HG02588 (cell line): ENCODE measurements at regions not wholly inside any gene's neighbourhood (a gene's known extent, or its start where the extent isn't known, plus 50 kb on each side); places are given as distances from the start of the nearest gene placed in this dataset.

Experiments used
- ATAC-seq: cut with Tn5 transposase; IDR thresholded peaks from one replicate; pipeline ENCODE4 v1.9.1; 2021; ENCODE audit warnings: mild to moderate bottlenecking, moderate library complexity; ENCODE audit not compliant: unreplicated experiment

- ATAC-seq, result no peak
Observed at GRCh38 chr9:107922260-107922659, 432.7 kb upstream of the KLF4 start.

DNA sequence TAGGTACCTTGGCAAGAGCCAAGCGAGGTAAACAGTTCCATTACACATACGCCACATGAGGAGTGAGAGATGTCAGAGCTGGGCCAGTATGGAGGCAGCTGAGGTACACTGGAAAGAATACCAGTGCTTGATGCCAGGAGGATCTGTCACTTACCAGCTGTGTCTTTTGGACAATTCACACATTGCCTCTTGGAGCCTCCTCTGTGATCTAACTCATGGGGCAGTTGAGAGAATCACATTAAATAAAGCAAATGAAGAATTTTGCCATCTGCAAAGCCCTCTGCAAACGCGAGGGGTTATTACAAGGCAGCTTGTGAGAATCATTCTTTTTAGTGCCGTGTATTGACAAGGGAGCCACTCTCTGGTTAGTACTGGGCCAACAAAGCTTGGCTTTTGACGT lies 429.7 kb upstream of the KLF4 start:
- no peak for ATAC-seq

GRCh38 chr9:107918749-107919148 lies 429.2 kb upstream of the KLF4 start:
- no peak for ATAC-seq

- ATAC-seq, result no peak
Observed at GRCh38 chr9:107914151-107914550, 424.6 kb upstream of the KLF4 start.

DNA sequence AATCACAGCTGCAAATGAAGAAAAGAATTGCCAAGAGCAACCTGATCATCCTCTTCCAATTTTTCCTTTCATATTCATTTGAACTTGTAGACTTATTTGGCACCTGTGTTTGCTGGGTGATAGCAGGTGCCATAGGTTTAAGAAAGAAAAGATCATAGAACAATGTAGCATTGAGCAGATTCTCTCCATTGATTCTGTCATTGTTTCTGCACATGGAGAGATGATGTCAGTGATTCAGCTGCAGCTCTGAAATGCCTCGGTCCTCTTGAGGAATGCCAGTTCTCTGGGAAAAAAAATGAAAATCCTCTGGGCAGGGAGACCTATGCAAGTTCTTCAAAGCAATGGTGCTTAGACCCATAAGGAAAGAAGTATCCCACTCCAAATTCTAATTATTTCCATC lies 418.1 kb upstream of the KLF4 start:
- ATAC-seq, result no peak

DNA sequence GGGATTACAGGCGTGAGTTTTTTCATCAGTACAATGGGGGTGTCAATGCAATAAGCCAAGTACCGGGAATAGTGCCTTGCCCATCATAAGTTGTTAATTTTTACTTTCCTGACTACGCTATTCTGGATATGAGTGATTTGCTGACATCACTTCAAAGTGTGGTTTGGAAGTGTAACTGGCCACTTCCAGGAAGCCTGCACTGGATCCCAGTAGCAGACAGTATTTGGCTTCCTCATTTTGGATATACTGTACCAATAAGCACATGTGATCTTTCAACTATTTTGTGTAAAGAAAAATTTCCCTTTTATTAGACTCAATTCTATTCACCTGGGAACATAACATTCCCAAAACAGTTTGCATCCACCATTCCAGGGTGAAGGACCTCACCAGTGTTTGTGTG lies 417.7 kb upstream of the KLF4 start:
- no peak for ATAC-seq

- no peak for ATAC-seq
Observed at GRCh38 chr9:107906074-107906473, 416.5 kb upstream of the KLF4 start.

- ATAC-seq, result no peak
Observed at GRCh38 chr9:107905308-107906020, 415.9 kb upstream of the KLF4 start.

- no peak for ATAC-seq
Observed at GRCh38 chr9:107899961-107900330, 410.4 kb upstream of the KLF4 start.

GRCh38 chr9:107898761-107899160 lies 409.2 kb upstream of the KLF4 start:
- ATAC-seq, result no peak

DNA sequence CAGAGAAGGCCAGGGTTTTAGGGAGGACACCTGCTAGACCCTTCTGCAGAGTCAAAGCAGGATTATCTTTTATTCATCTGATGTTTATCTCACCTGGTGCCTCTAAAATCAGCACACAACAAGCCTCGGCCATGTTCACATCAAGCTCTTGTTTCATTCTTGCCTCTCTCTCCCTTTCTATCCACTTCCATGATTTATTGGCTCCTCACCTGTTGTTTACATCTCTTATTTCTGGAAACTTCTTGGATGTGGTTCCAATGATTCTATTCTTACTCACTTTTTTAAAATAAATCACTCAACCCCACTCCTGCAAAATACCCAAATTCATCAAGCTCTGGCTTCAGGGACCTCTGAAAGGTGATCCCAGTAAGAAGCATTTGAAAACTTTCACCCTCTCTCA lies 407.0 kb upstream of the KLF4 start:
- no peak for ATAC-seq

DNA sequence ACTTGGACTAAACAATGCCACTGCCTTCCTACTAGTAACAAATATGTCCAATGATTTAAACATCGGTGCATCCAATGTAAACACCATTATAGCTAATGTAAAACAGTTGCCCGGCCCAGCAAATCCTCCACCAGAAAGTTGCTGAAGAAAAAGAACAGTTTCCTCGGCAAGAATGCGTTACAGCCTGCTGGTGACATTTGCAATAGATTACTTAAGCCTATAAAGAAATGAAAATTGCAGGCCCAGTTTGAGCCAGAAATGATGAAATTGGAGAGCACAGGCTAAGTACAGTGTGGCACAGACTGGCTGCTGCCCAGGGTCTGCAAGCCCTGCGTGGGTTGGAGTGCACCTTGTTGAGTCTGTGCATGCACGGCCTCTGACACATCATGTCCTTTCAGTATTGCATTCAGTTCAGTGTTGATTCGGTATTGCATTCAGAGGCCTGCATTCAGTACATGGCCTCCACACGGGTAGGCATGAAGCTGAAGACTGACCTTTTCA lies 406.0 kb upstream of the KLF4 start:
- ATAC-seq, result no peak

DNA sequence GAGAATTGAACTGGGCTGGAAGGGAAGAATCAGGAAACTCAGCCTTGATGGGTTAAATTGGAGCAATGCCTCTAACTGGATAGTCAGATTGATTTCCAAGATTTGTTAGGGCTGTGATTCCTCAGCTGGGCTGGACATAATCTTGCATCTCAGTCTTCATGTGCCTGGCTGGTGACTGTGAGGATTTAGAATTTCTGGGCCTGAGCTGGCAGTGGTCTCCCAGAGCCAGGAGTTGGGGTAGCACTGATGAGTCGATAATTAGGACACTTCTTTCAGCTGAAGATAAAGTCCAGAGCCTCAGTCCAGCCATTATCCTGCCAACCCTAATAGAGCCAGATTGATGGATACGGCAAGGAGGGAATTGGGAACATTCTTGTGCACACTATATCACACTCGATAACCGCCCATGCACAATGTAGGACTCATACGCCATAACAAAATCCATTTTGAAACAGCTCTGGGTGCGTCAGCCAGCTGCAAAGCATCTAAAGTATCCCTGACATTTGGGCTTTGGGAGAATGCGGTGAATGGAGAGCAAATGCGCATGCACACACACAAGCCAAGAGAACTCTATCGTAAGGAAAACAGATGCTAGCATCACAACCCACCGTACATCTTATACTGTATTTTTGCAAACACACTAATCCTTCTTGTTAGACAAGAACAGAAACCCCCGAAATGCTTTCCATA lies 405.1 kb upstream of the KLF4 start:
- ATAC-seq, result no peak

- ATAC-seq, result no peak
Observed at GRCh38 chr9:107890921-107891465, 401.4 kb upstream of the KLF4 start.

DNA sequence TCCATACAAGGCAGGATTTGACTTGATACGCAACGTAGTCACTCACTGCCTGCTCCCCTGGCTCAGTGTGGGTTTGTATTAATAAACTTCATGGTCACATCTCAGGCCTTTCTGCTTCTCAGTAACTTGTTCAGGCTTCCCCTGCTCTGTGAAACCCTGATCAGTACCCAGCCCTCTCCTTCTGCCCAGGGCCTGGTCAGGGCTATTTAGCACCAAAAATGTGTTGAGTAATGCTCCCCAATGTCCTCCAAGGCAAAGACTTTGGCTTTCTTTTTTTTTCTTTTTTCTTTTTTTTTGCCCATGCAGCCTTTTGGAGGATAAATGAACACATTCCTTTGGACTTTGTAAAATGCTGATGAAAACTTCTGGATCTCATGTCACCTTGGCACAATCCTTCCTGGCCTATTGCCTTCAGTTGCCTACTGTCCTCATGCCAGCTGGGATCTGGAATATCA lies 399.2 kb upstream of the KLF4 start:
- ATAC-seq, result no peak

DNA sequence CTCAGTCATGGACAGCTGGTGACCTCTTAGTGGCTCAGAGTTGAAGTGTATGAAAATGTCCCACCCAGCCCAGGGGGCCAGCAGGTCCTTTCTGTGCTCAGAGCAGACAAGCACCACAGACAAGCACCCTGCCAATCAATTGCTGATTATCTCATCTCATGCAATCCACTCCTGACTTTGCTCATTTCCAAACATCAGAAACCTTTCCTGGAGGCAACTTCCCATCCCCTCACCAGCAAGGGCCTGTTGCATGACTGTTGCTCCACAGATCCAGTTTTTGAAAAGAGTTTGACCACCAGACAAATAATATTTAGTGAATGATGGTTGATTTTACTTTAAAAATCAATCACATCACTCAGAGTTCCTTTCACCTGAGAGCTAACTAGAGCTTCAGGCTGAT lies 397.3 kb upstream of the KLF4 start:
- no peak for ATAC-seq

- ATAC-seq, result peak; percentile 94
Observed at GRCh38 chr9:107883496-107884124, 394.0 kb upstream of the KLF4 start.

DNA sequence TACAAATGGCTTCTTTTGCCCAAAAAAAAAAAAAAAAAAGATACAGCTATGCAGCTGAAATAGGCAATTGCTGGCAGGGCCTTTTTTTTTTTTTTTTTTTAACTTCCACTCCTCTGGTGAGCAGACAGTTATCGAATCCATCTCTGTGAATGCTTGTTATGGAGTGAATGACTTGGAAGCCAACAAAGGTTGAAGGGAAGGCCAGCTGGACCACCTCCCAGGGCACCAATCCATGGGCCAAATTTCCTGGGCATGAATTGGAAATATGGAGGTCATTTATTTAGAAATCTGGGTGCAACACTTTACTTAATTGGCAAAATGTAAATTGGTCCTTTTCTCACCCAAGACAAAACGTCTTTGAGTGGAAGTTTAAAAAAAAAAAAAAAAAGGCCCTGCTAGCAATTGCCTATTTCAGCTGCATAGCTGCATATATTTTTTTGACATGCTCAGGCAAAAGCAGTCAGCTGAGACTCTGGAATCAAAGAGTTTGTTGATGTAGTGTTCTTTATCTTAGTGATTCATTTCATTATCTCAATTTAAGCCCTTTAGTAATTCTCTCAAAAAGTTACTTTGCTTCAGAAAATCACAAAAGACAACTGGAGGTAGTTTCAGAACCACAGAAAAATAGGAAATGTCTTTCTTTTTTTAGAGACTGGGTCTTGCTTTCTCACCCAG lies 392.2 kb upstream of the KLF4 start:
- ATAC-seq, result no peak

- no peak for ATAC-seq
Observed at GRCh38 chr9:107878462-107878861, 388.9 kb upstream of the KLF4 start.

GRCh38 chr9:107875571-107875980 lies 386.0 kb upstream of the KLF4 start:
- ATAC-seq, result peak; percentile 58
